Fibroblast of skin of left biceps (primary cell): ENCODE measurements at regions not wholly inside any gene's neighbourhood (a gene's known extent, or its start where the extent isn't known, plus 50 kb on each side); places are given as distances from the start of the nearest gene placed in this dataset.

ENCODE experiments used
- DNase-seq, 2 experiments: peaks; one replicate each; pipeline ENCODE4 v3.0.0-alpha.2; 2013; ENCODE audit warnings: low read depth in 2 of 2

- no peak for DNase-seq
These were observed 257.9 kb downstream of the BCL11A start for GRCh38 chr2:60295636-60295962.

- DNase-seq: no peak
These were observed 258.4 kb downstream of the BCL11A start for GRCh38 chr2:60294901-60295635.

GRCh38 chr2:60292242-60292641 lies 261.2 kb downstream of the BCL11A start:
- no peak for DNase-seq

GRCh38 chr2:60290509-60290908 lies 262.9 kb downstream of the BCL11A start:
- no peak for DNase-seq

GRCh38 chr2:60285626-60286316 lies 267.7 kb downstream of the BCL11A start:
- DNase-seq: no peak

GRCh38 chr2:60283626-60284025 lies 269.8 kb downstream of the BCL11A start:
- no peak for DNase-seq

GRCh38 chr2:60282886-60283285 lies 270.6 kb downstream of the BCL11A start:
- DNase-seq: no peak

- DNase-seq: no peak
These were observed 271.7 kb downstream of the BCL11A start for GRCh38 chr2:60281730-60282129.

GRCh38 chr2:60280238-60280637 lies 273.2 kb downstream of the BCL11A start:
- no peak for DNase-seq

GRCh38 chr2:60278906-60279305 lies 274.5 kb downstream of the BCL11A start:
- DNase-seq: no peak

GRCh38 chr2:60275958-60276357 lies 277.5 kb downstream of the BCL11A start:
- no peak for DNase-seq

GRCh38 chr2:60273836-60274235 lies 279.6 kb downstream of the BCL11A start:
- DNase-seq: no peak

GRCh38 chr2:60271713-60272112 lies 281.7 kb downstream of the BCL11A start:
- no peak for DNase-seq

- DNase-seq: no peak
These were observed 282.3 kb downstream of the BCL11A start for GRCh38 chr2:60271131-60271530.

- no peak for DNase-seq
These were observed 284.8 kb downstream of the BCL11A start for GRCh38 chr2:60268661-60269060.

- DNase-seq: no peak
These were observed 285.4 kb downstream of the BCL11A start for GRCh38 chr2:60268032-60268431.

- no peak for DNase-seq
These were observed 286.3 kb downstream of the BCL11A start for GRCh38 chr2:60267122-60267521.

GRCh38 chr2:60262178-60262577 lies 291.3 kb downstream of the BCL11A start:
- no peak for DNase-seq

GRCh38 chr2:60260639-60261296 lies 292.7 kb downstream of the BCL11A start:
- DNase-seq: no peak

- no peak for DNase-seq
These were observed 293.7 kb downstream of the BCL11A start for GRCh38 chr2:60259781-60260180.

- DNase-seq: no peak
These were observed 300.8 kb downstream of the BCL11A start for GRCh38 chr2:60252581-60253150.

- no peak for DNase-seq
These were observed 302.2 kb downstream of the BCL11A start for GRCh38 chr2:60251247-60251646.

- DNase-seq: no peak
These were observed 303.6 kb downstream of the BCL11A start for GRCh38 chr2:60249879-60250278.
